OCI-LY1 (cell line): ENCODE measurements at regions not wholly inside any gene's neighbourhood (a gene's known extent, or its start where the extent isn't known, plus 50 kb on each side); places are given as distances from the start of the nearest gene placed in this dataset.

Experiments used
- H2AFZ ChIP-seq: fragments of 200-600 bp; sonication (generic), shearing (Covaris generic); 2 replicates; pipeline ENCODE4 v1.6.0; 2014; ENCODE audit warnings: antibody characterized with exemption, mild to moderate bottlenecking, low read length
- H3F3A ChIP-seq: fragments of 200-600 bp; sonication (generic), shearing (Covaris generic); 2 replicates; pipeline ENCODE4 v1.6.0; 2014; ENCODE audit warnings: mild to moderate bottlenecking, antibody characterized with exemption, low read length, moderate library complexity; ENCODE audit not compliant: insufficient read depth
- H3K27ac ChIP-seq: fragments of 200-600 bp; sonication (generic); 2 replicates; pipeline ENCODE4 v1.5.1; 2014; ENCODE audit warnings: low read length, mixed run types, mild to moderate bottlenecking, low read depth; ENCODE audit not compliant: poor library complexity, severe bottlenecking
- H3K27me3 ChIP-seq: fragments of 200-600 bp; sonication (generic); 2 replicates; pipeline ENCODE4 v1.6.0; 2014; ENCODE audit warnings: antibody characterized with exemption, mild to moderate bottlenecking, low read length, moderate library complexity; ENCODE audit not compliant: insufficient read depth
- H3K36me3 ChIP-seq: fragments of 200-600 bp; sonication (generic); 2 replicates; pipeline ENCODE4 v1.6.1; 2014; ENCODE audit warnings: mild to moderate bottlenecking, antibody characterized with exemption, low read length, moderate library complexity, mixed read lengths; ENCODE audit not compliant: insufficient read depth
- H3K4me1 ChIP-seq: fragments of 200-600 bp; sonication (generic); 2 replicates; pipeline ENCODE4 v1.5.1; 2014; ENCODE audit warnings: mild to moderate bottlenecking, low read length, moderate library complexity; ENCODE audit not compliant: insufficient read depth, severe bottlenecking
- H3K4me2 ChIP-seq: fragments of 200-600 bp; sonication (generic), shearing (Covaris generic); 2 replicates; pipeline ENCODE4 v1.6.1; 2014; ENCODE audit warnings: low read length
- H3K4me3 ChIP-seq: fragments of 200-600 bp; sonication (generic); 2 replicates; pipeline ENCODE4 v1.5.1; 2014; ENCODE audit warnings: low read length, low read depth, mild to moderate bottlenecking, mixed read lengths; ENCODE audit not compliant: poor library complexity, severe bottlenecking
- H3K79me2 ChIP-seq: fragments of 200-600 bp; shearing (Covaris generic); 2 replicates; pipeline ENCODE4 v1.6.1; 2016; ENCODE audit warnings: mixed run types, low read length, mixed read lengths; ENCODE audit not compliant: insufficient read depth
- H3K9ac ChIP-seq: fragments of 200-600 bp; sonication (generic), shearing (Covaris generic); 2 replicates; pipeline ENCODE4 v1.6.1; 2014; ENCODE audit warnings: mild to moderate bottlenecking, low read length, mixed read lengths
- H3K9me2 ChIP-seq: fragments of 200-600 bp; sonication (generic), shearing (Covaris generic); 2 replicates; pipeline ENCODE4 v1.6.1; 2014; ENCODE audit warnings: low read depth, mild to moderate bottlenecking, low read length, mixed read lengths
- H3K9me3 ChIP-seq: fragments of 200-600 bp; shearing (Covaris generic); 2 replicates; pipeline ENCODE4 v1.6.1; 2014; ENCODE audit warnings: low read length, mixed read lengths
- H4K20me1 ChIP-seq: fragments of 200-600 bp; sonication (generic), shearing (Covaris generic); 2 replicates; pipeline ENCODE4 v1.6.0; 2016; ENCODE audit warnings: mild to moderate bottlenecking, low read length; ENCODE audit not compliant: insufficient read depth
- CTCF ChIP-seq: fragments of 200-600 bp; sonication (generic), shearing (Covaris generic); IDR thresholded peaks from 2 replicates; pipeline ENCODE4 v1.5.1; 2017; ENCODE audit warnings: mild to moderate bottlenecking, antibody characterized with exemption, low read length, moderate library complexity, mixed read lengths
- EZH2 ChIP-seq: fragments of 200-600 bp; sonication (generic), shearing (Covaris generic); IDR thresholded peaks from 2 replicates; pipeline ENCODE4 v1.8.0; 2017; ENCODE audit warnings: borderline replicate concordance, mixed run types, mild to moderate bottlenecking, antibody characterized with exemption, low read length, moderate library complexity, mixed read lengths

GRCh38 chr5:28065656-28066055 lies 1027.3 kb upstream of the CDH9 start:
- H4K20me1 ChIP-seq = no peaks in the 10 kb centered on the region
- H3K9me3 ChIP-seq = no peaks in the 10 kb centered on the region
- H3K4me2 ChIP-seq = no peak overlapping the region
- no peaks in the 10 kb centered on the region for H3K36me3 ChIP-seq
- no peaks in the 10 kb centered on the region for H3K27me3 ChIP-seq
- H3F3A ChIP-seq = no peaks in the 10 kb centered on the region
- no peak overlapping the region for H3K27ac ChIP-seq
- no peak for TF ChIP-seq CTCF
- no peak for TF ChIP-seq EZH2
- no peak overlapping the region for H2AFZ ChIP-seq
- no peak overlapping the region for H3K9ac ChIP-seq
- no peaks in the 10 kb centered on the region for H3K9me2 ChIP-seq
- no peaks in the 10 kb centered on the region for H3K79me2 ChIP-seq
- H3K4me3 ChIP-seq = no peak overlapping the region
- H3K4me1 ChIP-seq = no peaks in the 10 kb centered on the region

GRCh38 chr5:28046596-28046995 lies 1008.2 kb upstream of the CDH9 start:
- TF ChIP-seq EZH2 = no peak
- no peak for TF ChIP-seq CTCF
- Histone ChIP-seq H3K4me3 (no peak overlapping the region), H3K9me2 (no peaks in the 10 kb centered on the region), H3K36me3 (no peaks in the 10 kb centered on the region), H3K27me3 (no peaks in the 10 kb centered on the region), H3K9me3 (no peaks in the 10 kb centered on the region), H3K9ac (no peak overlapping the region), H4K20me1 (no peaks in the 10 kb centered on the region), H3K79me2 (no peaks in the 10 kb centered on the region), H3F3A (no peaks in the 10 kb centered on the region), H2AFZ (no peak overlapping the region), H3K4me1 (no peaks in the 10 kb centered on the region), H3K27ac (no peak overlapping the region), H3K4me2 (no peak overlapping the region)

- no peak overlapping the region for H2AFZ ChIP-seq
- H3K9me2 ChIP-seq = no peaks in the 10 kb centered on the region
- H3F3A ChIP-seq = no peaks in the 10 kb centered on the region
- no peak overlapping the region for H3K4me3 ChIP-seq
- no peaks in the 10 kb centered on the region for H4K20me1 ChIP-seq
- no peak for TF ChIP-seq EZH2
- no peak for TF ChIP-seq CTCF
- H3K9ac ChIP-seq = no peak overlapping the region
- no peak overlapping the region for H3K27ac ChIP-seq
- H3K79me2 ChIP-seq = no peaks in the 10 kb centered on the region
- no peak overlapping the region for H3K4me2 ChIP-seq
- H3K4me1 ChIP-seq = no peaks in the 10 kb centered on the region
- H3K27me3 ChIP-seq = no peaks in the 10 kb centered on the region
- H3K9me3 ChIP-seq = no peaks in the 10 kb centered on the region
- no peaks in the 10 kb centered on the region for H3K36me3 ChIP-seq
These were observed 989.5 kb upstream of the CDH9 start for GRCh38 chr5:28027851-28028250.
